ENCODE measurements at regions not wholly inside any gene's neighbourhood (a gene's known extent, or its start where the extent isn't known, plus 50 kb on each side); places are given as distances from the start of the nearest gene placed in this dataset.

- DNase-seq = no peak
These were observed 208.2 kb upstream of the MAF start for GRCh38 chr16:79808731-79809130.

GRCh38 chr16:79806757-79807156 lies 206.2 kb upstream of the MAF start:
- DNase-seq = no peak

GRCh38 chr16:79805621-79806020 lies 205.1 kb upstream of the MAF start:
- peak; percentile 62 for DNase-seq

GRCh38 chr16:79801646-79802045 lies 201.1 kb upstream of the MAF start:
- DNase-seq = no peak

GRCh38 chr16:79800016-79800608 lies 199.6 kb upstream of the MAF start:
- no peak for DNase-seq

- no peak for DNase-seq
These were observed 198.0 kb upstream of the MAF start for GRCh38 chr16:79798416-79799053.

GRCh38 chr16:79797486-79797885 lies 196.9 kb upstream of the MAF start:
- DNase-seq = no peak

GRCh38 chr16:79795556-79795955 lies 195.0 kb upstream of the MAF start:
- DNase-seq = no peak

GRCh38 chr16:79794941-79795340 lies 194.4 kb upstream of the MAF start:
- DNase-seq = no peak

GRCh38 chr16:79792664-79793351 lies 192.3 kb upstream of the MAF start:
- DNase-seq = peak; percentile 57

- DNase-seq = no peak
These were observed 191.5 kb upstream of the MAF start for GRCh38 chr16:79792076-79792475.

- no peak for DNase-seq
These were observed 190.3 kb upstream of the MAF start for GRCh38 chr16:79790854-79791253.

GRCh38 chr16:79788949-79789348 lies 188.4 kb upstream of the MAF start:
- DNase-seq = peak; percentile 67

- no peak for DNase-seq
These were observed 185.9 kb upstream of the MAF start for GRCh38 chr16:79786389-79786788.

- DNase-seq = no peak
These were observed 183.5 kb upstream of the MAF start for GRCh38 chr16:79784007-79784406.

GRCh38 chr16:79777679-79778078 lies 177.1 kb upstream of the MAF start:
- DNase-seq = no peak

- peak; percentile 62 for DNase-seq
These were observed 175.8 kb upstream of the MAF start for GRCh38 chr16:79776243-79776847.

- no peak for DNase-seq
These were observed 172.2 kb upstream of the MAF start for GRCh38 chr16:79772784-79773183.

- DNase-seq = no peak
These were observed 171.5 kb upstream of the MAF start for GRCh38 chr16:79772048-79772447.

GRCh38 chr16:79770244-79771064 lies 169.9 kb upstream of the MAF start:
- DNase-seq = peak; percentile 93

GRCh38 chr16:79769928-79770243 lies 169.3 kb upstream of the MAF start:
- no peak for DNase-seq

- DNase-seq = no peak
These were observed 168.9 kb upstream of the MAF start for GRCh38 chr16:79769270-79769927.

Data from islet precursor cell (in vitro differentiated cells).